ENCODE measurements at regions not wholly inside any gene's neighbourhood (a gene's known extent, or its start where the extent isn't known, plus 50 kb on each side); places are given as distances from the start of the nearest gene placed in this dataset.

DNA sequence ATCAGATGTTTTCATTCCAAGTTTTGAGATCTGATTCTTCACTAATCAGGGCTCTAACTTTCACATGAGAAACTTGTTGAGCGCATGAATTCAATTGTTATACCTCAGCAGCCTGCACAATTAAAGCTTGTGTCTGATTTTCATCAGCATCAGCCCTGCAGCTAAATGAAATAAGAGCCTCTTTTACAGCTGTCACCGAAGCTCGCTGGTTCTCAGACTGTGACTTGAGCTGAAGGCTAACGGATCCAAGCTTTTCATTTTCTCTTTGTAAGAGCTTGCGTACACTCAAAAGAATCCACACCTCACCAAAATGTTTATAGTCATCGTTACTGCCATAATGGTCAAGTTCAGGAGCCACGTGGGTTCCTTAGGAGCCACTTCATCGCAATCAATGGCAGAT is 65.5 kb upstream of the BEGAIN start:
- H3K4me2 ChIP-seq (ENCODE audit: low read length): no peak overlapping the region
- H3K27me3 ChIP-seq (ENCODE audit: insufficient read depth, low read length): no peaks in the 10 kb centered on the region
- no peaks in the 10 kb centered on the region for H3K79me2 ChIP-seq (ENCODE audit: control insufficient read depth, insufficient read depth, low read length, poor library complexity)
- no peak overlapping the region for H4K91ac ChIP-seq (ENCODE audit: low read depth, low read length)
- no peak overlapping the region for H3K27ac ChIP-seq (ENCODE audit: low read depth, low read length)
- H2BK12ac ChIP-seq (ENCODE audit: low read length): no peak overlapping the region
- DNase-seq: no peak
- H2BK120ac ChIP-seq (ENCODE audit: insufficient read depth, low read length, poor library complexity): no peak overlapping the region
- no peak overlapping the region for H2AFZ ChIP-seq (ENCODE audit: insufficient read depth, low read length, poor library complexity)
- no peak overlapping the region for H2AK5ac ChIP-seq (ENCODE audit: low read length)
- no CpG with 5 or more reads among the region's 8 CpGs for WGBS (ENCODE audit: extremely low coverage, insufficient coverage, insufficient read length)
- H3K14ac ChIP-seq (ENCODE audit: low read length): no peak overlapping the region
- peaks cover 0 to 4% of the 10 kb centered on the region in 2 experiments for H3K4me1 ChIP-seq (ENCODE audit: control insufficient read depth in 1 of 2, insufficient read depth in 2 of 2, low read length in 2 of 2)
- no peak overlapping the region for H3K23ac ChIP-seq (ENCODE audit: low read length)
- no peak overlapping the region for H2BK5ac ChIP-seq (ENCODE audit: low read depth, low read length, poor library complexity)
- H3K9ac ChIP-seq (ENCODE audit: low read length): no peak overlapping the region
- no peak overlapping the region for H4K8ac ChIP-seq (ENCODE audit: low read depth, low read length)
- H3K18ac ChIP-seq (ENCODE audit: low read length): no peak overlapping the region
- no peak overlapping the region for H3K4me3 ChIP-seq (ENCODE audit: low read depth, low read length)
- no peaks in the 10 kb centered on the region for H3K36me3 ChIP-seq (ENCODE audit: control insufficient read depth in 1 of 2, insufficient read depth in 2 of 2, low read length in 2 of 2)
- H4K12ac ChIP-seq (ENCODE audit: low read depth, low read length): no peak overlapping the region
- no peaks in the 10 kb centered on the region for H3K79me1 ChIP-seq (ENCODE audit: low read length)
- no peak overlapping the region for H3K4ac ChIP-seq (ENCODE audit: low read depth, low read length)
- H3K9me3 ChIP-seq (ENCODE audit: insufficient read depth, low read depth, low read length): no peaks in the 10 kb centered on the region

DNA sequence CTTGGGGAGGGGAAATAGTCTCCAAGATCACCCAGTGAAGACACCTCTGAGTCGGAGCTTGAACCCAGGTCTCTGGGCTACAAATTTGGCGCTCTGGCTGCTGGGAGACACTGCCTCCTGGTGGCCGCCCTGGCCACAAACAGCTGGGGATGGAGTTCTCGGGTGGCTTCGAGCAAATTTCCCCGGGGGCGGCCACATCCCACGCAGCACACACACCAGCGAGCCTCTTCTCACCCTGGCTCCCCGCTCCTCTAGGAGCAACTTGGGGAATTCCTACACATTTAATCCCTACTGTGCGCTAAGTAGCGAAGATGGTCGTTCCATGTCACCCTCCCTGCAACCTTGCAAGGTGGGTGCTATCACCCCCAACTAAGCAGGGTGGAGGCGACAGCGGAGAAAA is 66.2 kb upstream of the BEGAIN start:
- Histone ChIP-seq H4K91ac (ENCODE audit: low read depth, low read length) (no peak overlapping the region), H2AK5ac (ENCODE audit: low read length) (no peak overlapping the region), H3K9ac (ENCODE audit: low read length) (no peak overlapping the region), H3K4ac (ENCODE audit: low read depth, low read length) (no peak overlapping the region), H3K79me1 (ENCODE audit: low read length) (no peaks in the 10 kb centered on the region), H4K8ac (ENCODE audit: low read depth, low read length) (no peak overlapping the region), H3K4me1 (ENCODE audit: control insufficient read depth in 1 of 2, insufficient read depth in 2 of 2, low read length in 2 of 2) (peaks cover 0 to 4% of the 10 kb centered on the region in 2 experiments), H2AFZ (ENCODE audit: insufficient read depth, low read length, poor library complexity) (no peak overlapping the region), H3K14ac (ENCODE audit: low read length) (no peak overlapping the region), H2BK5ac (ENCODE audit: low read depth, low read length, poor library complexity) (no peak overlapping the region), H2BK12ac (ENCODE audit: low read length) (no peak overlapping the region), H3K36me3 (ENCODE audit: control insufficient read depth in 1 of 2, insufficient read depth in 2 of 2, low read length in 2 of 2) (no peaks in the 10 kb centered on the region), H3K23ac (ENCODE audit: low read length) (no peak overlapping the region), H4K12ac (ENCODE audit: low read depth, low read length) (no peak overlapping the region), H2BK120ac (ENCODE audit: insufficient read depth, low read length, poor library complexity) (no peak overlapping the region), H3K27me3 (ENCODE audit: insufficient read depth, low read length) (no peaks in the 10 kb centered on the region), H3K79me2 (ENCODE audit: control insufficient read depth, insufficient read depth, low read length, poor library complexity) (no peaks in the 10 kb centered on the region), H3K4me2 (ENCODE audit: low read length) (no peak overlapping the region), H3K9me3 (ENCODE audit: insufficient read depth, low read depth, low read length) (no peaks in the 10 kb centered on the region), H3K4me3 (ENCODE audit: low read depth, low read length) (no peak overlapping the region), H3K27ac (ENCODE audit: low read depth, low read length) (no peak overlapping the region), H3K18ac (ENCODE audit: low read length) (no peak overlapping the region)
- WGBS (ENCODE audit: extremely low coverage, insufficient coverage, insufficient read length): no CpG with 5 or more reads among the region's 15 CpGs
- DNase-seq: peak in 1 of 2 donors; percentile 8

DNA sequence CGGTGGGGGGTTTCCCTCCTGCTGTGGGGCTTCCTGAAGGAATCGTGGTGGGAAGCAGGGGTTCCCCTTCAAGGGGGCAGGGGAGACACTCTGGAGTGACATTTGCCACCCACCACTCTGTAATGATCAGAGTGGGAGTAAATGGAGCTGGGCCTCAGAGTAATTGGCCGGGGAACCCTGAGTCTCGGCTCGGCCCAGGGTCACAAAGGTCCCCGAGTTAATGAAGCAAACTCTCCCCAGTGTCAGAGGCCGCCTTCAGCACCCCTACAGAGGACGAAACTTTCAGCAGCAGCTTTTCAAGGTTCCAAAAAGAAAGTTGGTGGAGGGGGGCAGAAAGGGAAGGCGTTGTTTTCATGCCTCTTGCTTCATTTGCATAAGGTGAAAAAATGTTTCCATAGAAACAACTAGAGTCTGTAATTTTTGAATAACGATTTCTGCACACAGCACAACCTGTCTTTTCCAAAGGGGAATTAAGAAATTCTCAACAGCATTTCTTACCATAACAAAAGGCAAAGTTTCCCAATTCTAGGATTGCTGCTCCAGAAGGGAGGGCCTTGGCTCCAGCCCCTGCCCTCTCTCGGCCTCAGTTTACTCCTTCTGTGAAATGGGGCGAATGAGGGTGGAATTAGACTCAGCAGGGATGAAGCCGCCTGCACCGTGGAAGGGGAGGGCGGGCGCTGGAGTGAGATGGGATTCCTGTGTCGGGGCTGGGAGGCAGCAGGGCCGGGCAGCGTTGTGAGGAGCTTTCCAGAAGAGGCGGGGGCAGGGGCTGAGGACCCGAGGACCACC is 67.0 kb upstream of the BEGAIN start:
- no peaks in the 10 kb centered on the region for H3K36me3 ChIP-seq (ENCODE audit: control insufficient read depth in 1 of 2, insufficient read depth in 2 of 2, low read length in 2 of 2)
- no peak overlapping the region for H3K23ac ChIP-seq (ENCODE audit: low read length)
- no peaks in the 10 kb centered on the region for H3K79me1 ChIP-seq (ENCODE audit: low read length)
- H3K27me3 ChIP-seq (ENCODE audit: insufficient read depth, low read length): no peaks in the 10 kb centered on the region
- no peak overlapping the region for H3K4ac ChIP-seq (ENCODE audit: low read depth, low read length)
- no peak overlapping the region for H2BK5ac ChIP-seq (ENCODE audit: low read depth, low read length, poor library complexity)
- peak overlapping the region; percentile 70 for H3K4me2 ChIP-seq (ENCODE audit: low read length)
- no peaks in the 10 kb centered on the region for H3K79me2 ChIP-seq (ENCODE audit: control insufficient read depth, insufficient read depth, low read length, poor library complexity)
- H3K4me1 ChIP-seq (ENCODE audit: control insufficient read depth in 1 of 2, insufficient read depth in 2 of 2, low read length in 2 of 2): peaks cover 0 to 4% of the 10 kb centered on the region in 2 experiments
- no peak overlapping the region for H3K9ac ChIP-seq (ENCODE audit: low read length)
- H3K27ac ChIP-seq (ENCODE audit: low read depth, low read length): no peak overlapping the region
- H2AFZ ChIP-seq (ENCODE audit: insufficient read depth, low read length, poor library complexity): no peak overlapping the region
- H3K14ac ChIP-seq (ENCODE audit: low read length): no peak overlapping the region
- H4K91ac ChIP-seq (ENCODE audit: low read depth, low read length): no peak overlapping the region
- H3K4me3 ChIP-seq (ENCODE audit: low read depth, low read length): no peak overlapping the region
- WGBS (ENCODE audit: extremely low coverage, insufficient coverage, insufficient read length): no CpG with 5 or more reads among the region's 21 CpGs
- no peak for DNase-seq
- H3K9me3 ChIP-seq (ENCODE audit: insufficient read depth, low read depth, low read length): no peaks in the 10 kb centered on the region
- no peak overlapping the region for H2AK5ac ChIP-seq (ENCODE audit: low read length)
- no peak overlapping the region for H4K8ac ChIP-seq (ENCODE audit: low read depth, low read length)
- H2BK12ac ChIP-seq (ENCODE audit: low read length): no peak overlapping the region
- H2BK120ac ChIP-seq (ENCODE audit: insufficient read depth, low read length, poor library complexity): no peak overlapping the region
- H3K18ac ChIP-seq (ENCODE audit: low read length): no peak overlapping the region
- no peak overlapping the region for H4K12ac ChIP-seq (ENCODE audit: low read depth, low read length)

DNA sequence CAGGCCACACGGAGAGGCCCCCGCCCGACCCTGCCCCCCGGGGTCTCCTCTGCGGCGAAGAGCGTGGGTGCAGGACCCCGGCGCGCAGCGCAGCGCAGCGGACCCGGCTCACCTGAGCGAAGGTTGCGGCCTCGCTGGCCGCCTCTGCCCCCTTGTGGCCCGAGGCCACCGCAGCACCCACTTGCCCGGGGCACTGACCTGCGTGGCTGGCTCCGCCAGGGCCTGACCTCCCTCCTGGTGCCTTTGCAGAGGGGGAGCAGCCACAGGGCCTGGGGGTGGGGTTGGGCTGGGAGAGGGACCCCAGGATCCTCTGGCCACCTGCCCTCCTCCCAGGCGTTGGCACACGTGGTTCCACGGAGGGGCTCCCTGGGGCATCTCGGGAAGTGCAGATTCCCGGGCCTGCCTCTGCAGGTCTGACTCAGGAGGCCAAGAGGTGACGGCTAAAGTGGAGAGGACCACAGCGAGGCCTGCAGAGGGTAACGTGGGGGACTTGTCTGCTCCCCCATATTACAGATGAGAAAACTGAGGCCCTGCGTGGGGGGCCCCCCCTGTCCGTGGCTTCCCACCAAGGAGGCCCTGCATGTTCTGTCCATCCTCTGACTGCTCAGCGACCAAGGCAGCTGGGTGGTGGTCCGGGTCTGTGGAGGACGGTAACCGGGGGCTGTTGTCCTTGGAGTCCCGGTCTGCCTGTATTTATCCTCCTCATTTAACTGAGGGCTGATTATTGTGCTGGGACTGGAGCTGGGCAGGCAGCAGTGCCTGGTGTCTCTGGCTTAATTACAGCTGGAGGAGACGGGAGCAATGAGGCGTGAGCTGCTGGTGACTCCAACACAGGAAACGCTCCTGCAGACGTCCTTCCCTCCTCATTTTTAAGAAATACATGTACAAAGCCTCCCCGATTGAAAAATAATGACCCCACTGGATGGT is 67.9 kb upstream of the BEGAIN start:
- peak; percentile 36 to 74 for DNase-seq
- no peak overlapping the region for H4K91ac ChIP-seq (ENCODE audit: low read depth, low read length)
- no peaks in the 10 kb centered on the region for H3K79me2 ChIP-seq (ENCODE audit: control insufficient read depth, insufficient read depth, low read length, poor library complexity)
- H4K12ac ChIP-seq (ENCODE audit: low read depth, low read length): no peak overlapping the region
- no peak overlapping the region for H3K4me3 ChIP-seq (ENCODE audit: low read depth, low read length)
- no peak overlapping the region for H3K27ac ChIP-seq (ENCODE audit: low read depth, low read length)
- H3K14ac ChIP-seq (ENCODE audit: low read length): no peak overlapping the region
- H2BK5ac ChIP-seq (ENCODE audit: low read depth, low read length, poor library complexity): no peak overlapping the region
- H3K36me3 ChIP-seq (ENCODE audit: control insufficient read depth in 1 of 2, insufficient read depth in 2 of 2, low read length in 2 of 2): no peaks in the 10 kb centered on the region
- no peaks in the 10 kb centered on the region for H3K79me1 ChIP-seq (ENCODE audit: low read length)
- no CpG with 5 or more reads among the region's 43 CpGs for WGBS (ENCODE audit: extremely low coverage, insufficient coverage, insufficient read length)
- peaks cover 0 to 4% of the 10 kb centered on the region in 2 experiments for H3K4me1 ChIP-seq (ENCODE audit: control insufficient read depth in 1 of 2, insufficient read depth in 2 of 2, low read length in 2 of 2)
- no peak overlapping the region for H2AK5ac ChIP-seq (ENCODE audit: low read length)
- H3K23ac ChIP-seq (ENCODE audit: low read length): no peak overlapping the region
- no peak overlapping the region for H3K9ac ChIP-seq (ENCODE audit: low read length)
- no peak overlapping the region for H2BK12ac ChIP-seq (ENCODE audit: low read length)
- H3K4ac ChIP-seq (ENCODE audit: low read depth, low read length): no peak overlapping the region
- no peak overlapping the region for H3K18ac ChIP-seq (ENCODE audit: low read length)
- H3K4me2 ChIP-seq (ENCODE audit: low read length): peak overlapping the region; percentile 70
- no peak overlapping the region for H2AFZ ChIP-seq (ENCODE audit: insufficient read depth, low read length, poor library complexity)
- no peaks in the 10 kb centered on the region for H3K27me3 ChIP-seq (ENCODE audit: insufficient read depth, low read length)
- H2BK120ac ChIP-seq (ENCODE audit: insufficient read depth, low read length, poor library complexity): no peak overlapping the region
- H4K8ac ChIP-seq (ENCODE audit: low read depth, low read length): no peak overlapping the region
- H3K9me3 ChIP-seq (ENCODE audit: insufficient read depth, low read depth, low read length): no peaks in the 10 kb centered on the region

Data from trophoblast cell (in vitro differentiated cells and primary cell).